Upper lobe of left lung (tissue), 6 donors: ENCODE measurements at regions not wholly inside any gene's neighbourhood (a gene's known extent, or its start where the extent isn't known, plus 50 kb on each side); places are given as distances from the start of the nearest gene placed in this dataset.

Source experiments
- ATAC-seq, 2 donors: fragments of 200-7000 bp; cut with Tn5 transposase; one replicate each; pipeline ENCODE4 v1.9.1; 2022; ENCODE audit warnings: mild to moderate bottlenecking in 2 of 2, moderate library complexity in 2 of 2; ENCODE audit not compliant: low FRiP score in 2 of 2
- DNase-seq, 2 donors: peaks; one replicate each; pipeline ENCODE4 v3.0.0-alpha.2; 2019 to 2020
- H3K27ac ChIP-seq, 4 donors: fragments of 200-600 bp; sonication (generic); one replicate each; pipeline ENCODE4 v1.5.1; 2016 to 2019
- H3K27me3 ChIP-seq, 4 donors: fragments of 200-600 bp; sonication (generic); one replicate each; pipeline ENCODE4 v1.5.1; 2017 to 2019
- H3K36me3 ChIP-seq, 4 donors: fragments of 200-600 bp; sonication (generic); one replicate each; pipeline ENCODE4 v1.5.1; 2016 to 2019
- H3K4me1 ChIP-seq, 4 donors: fragments of 200-600 bp; sonication (generic); one replicate each; pipeline ENCODE4 v1.5.1; 2018 to 2019
- H3K4me3 ChIP-seq, 4 donors: fragments of 200-600 bp; sonication (generic); one replicate each; pipeline ENCODE4 v1.5.1; 2017 to 2019; ENCODE audit warnings: mild to moderate bottlenecking in 2 of 4, moderate library complexity in 1 of 4
- H3K9me3 ChIP-seq, 4 donors: fragments of 200-600 bp; sonication (generic); one replicate each; pipeline ENCODE4 v1.5.1; 2018 to 2019
- CTCF ChIP-seq, 6 experiments: fragments of 450-650 bp in 4 of 6; fragments of 200-600 bp in 2 of 6; sonication (generic) in 2 of 6; IDR thresholded peaks; one replicate each; pipeline ENCODE4 v1.5.1; 2016 to 2019; ENCODE audit warnings: antibody characterized with exemption in 6 of 6
- EP300 ChIP-seq, 4 donors: sonication (generic); formaldehyde crosslinking; IDR thresholded peaks; one replicate each; pipeline ENCODE4 v1.5.1; 2017; ENCODE audit warnings: antibody characterized with exemption in 4 of 4, control low read depth in 2 of 4
- POLR2A ChIP-seq, 4 donors: fragments of 450-650 bp; IDR thresholded peaks; one replicate each; pipeline ENCODE4 v1.5.1; 2016 to 2017; ENCODE audit warnings: antibody characterized with exemption in 4 of 4, mild to moderate bottlenecking in 2 of 4
- POLR2AphosphoS5 ChIP-seq, 2 donors: sonication (generic); formaldehyde crosslinking; IDR thresholded peaks; one replicate each; pipeline ENCODE4 v1.5.1; 2017; ENCODE audit warnings: antibody characterized with exemption in 2 of 2
- WGBS, 2 donors: methylation state at CpG; one replicate each; pipeline ENCODE4 v1.1.5; 2017 to 2018; 5-methylcytosine and 5-hydroxymethylcytosine counted together
- donor health status: DM: no; HTN: no; CAD: no; lungs with moderate emphysema.
- donor health status: DM: no; HTN: yes; CAD: no; lungs with severe emphysema.

- TF ChIP-seq POLR2AphosphoS5 (IDR thresholded peaks at IDR 0.05) (no peak), EP300 (IDR thresholded peaks at IDR 0.05) (no peak), CTCF (IDR thresholded peaks at IDR 0.05) (no peak), POLR2A (IDR thresholded peaks at IDR 0.05) (no peak)
- Histone ChIP-seq H3K27me3 (no peaks in the 10 kb centered on the region), H3K9me3 (no peaks in the 10 kb centered on the region), H3K4me1 (no peaks in the 10 kb centered on the region), H3K4me3 (no peak overlapping the region), H3K27ac (no peak overlapping the region), H3K36me3 (no peaks in the 10 kb centered on the region)
- no peak for DNase-seq
- ATAC-seq = no peak
- 66 to 74% methylated on average over 4 of the region's 4 CpGs for WGBS, 2 donors
These were observed 94.1 kb upstream of the CHL1 start for GRCh38 chr3:102484-102883.

- TF ChIP-seq POLR2AphosphoS5 (IDR thresholded peaks at IDR 0.05) (no peak), EP300 (IDR thresholded peaks at IDR 0.05) (no peak)
- Histone ChIP-seq H3K27ac (no peak overlapping the region), H3K9me3 (no peaks in the 10 kb centered on the region), H3K4me3 (no peak overlapping the region), H3K4me1 (no peaks in the 10 kb centered on the region), H3K27me3 (no peaks in the 10 kb centered on the region), H3K36me3 (no peaks in the 10 kb centered on the region)
- DNase-seq (no peak), ATAC-seq (no peak)
- 29 to 39% methylated on average over 2 of the region's 2 CpGs for WGBS, 2 donors
These were observed 92.6 kb upstream of the CHL1 start for GRCh38 chr3:103991-104390.

GRCh38 chr3:105585-105984 lies 91.0 kb upstream of the CHL1 start:
- 63 to 74% methylated on average over 5 of the region's 5 CpGs for WGBS, 2 donors
- no peak for TF ChIP-seq CTCF (IDR thresholded peaks at IDR 0.05)
- TF ChIP-seq POLR2A (IDR thresholded peaks at IDR 0.05) = no peak
- no peak for TF ChIP-seq POLR2AphosphoS5 (IDR thresholded peaks at IDR 0.05)
- TF ChIP-seq EP300 (IDR thresholded peaks at IDR 0.05) = no peak
- H3K9me3 ChIP-seq = no peaks in the 10 kb centered on the region
- ATAC-seq = no peak
- no peaks in the 10 kb centered on the region for H3K4me1 ChIP-seq
- H3K27ac ChIP-seq = no peak overlapping the region
- DNase-seq = no peak
- no peaks in the 10 kb centered on the region for H3K36me3 ChIP-seq
- H3K4me3 ChIP-seq = no peak overlapping the region
- H3K27me3 ChIP-seq = no peaks in the 10 kb centered on the region

- 84 to 100% methylated on average over 2 of the region's 2 CpGs for WGBS, 2 donors
- Histone ChIP-seq H3K27me3 (no peaks in the 10 kb centered on the region), H3K27ac (no peak overlapping the region), H3K4me3 (no peak overlapping the region), H3K9me3 (no peaks in the 10 kb centered on the region), H3K36me3 (no peaks in the 10 kb centered on the region), H3K4me1 (no peaks in the 10 kb centered on the region)
- DNase-seq = no peak
- ATAC-seq = no peak
- TF ChIP-seq POLR2A (IDR thresholded peaks at IDR 0.05) (no peak), EP300 (IDR thresholded peaks at IDR 0.05) (no peak), CTCF (IDR thresholded peaks at IDR 0.05) (no peak), POLR2AphosphoS5 (IDR thresholded peaks at IDR 0.05) (no peak)
These were observed 89.9 kb upstream of the CHL1 start for GRCh38 chr3:106619-107018.

GRCh38 chr3:111143-112069 lies 85.2 kb upstream of the CHL1 start:
- WGBS, 2 donors = 77 to 84% methylated on average over 8 of the region's 8 CpGs
- Histone ChIP-seq H3K27me3 (no peaks in the 10 kb centered on the region), H3K27ac (no peak overlapping the region), H3K36me3 (no peaks in the 10 kb centered on the region), H3K4me3 (no peak overlapping the region), H3K9me3 (no peaks in the 10 kb centered on the region), H3K4me1 (no peaks in the 10 kb centered on the region)
- DNase-seq = no peak
- no peak for ATAC-seq
- TF ChIP-seq EP300 (IDR thresholded peaks at IDR 0.05) (no peak), POLR2AphosphoS5 (IDR thresholded peaks at IDR 0.05) (no peak), CTCF (IDR thresholded peaks at IDR 0.05) (no peak)
